NCI-H524 (cell line): ENCODE measurements at regions not wholly inside any gene's neighbourhood (a gene's known extent, or its start where the extent isn't known, plus 50 kb on each side); places are given as distances from the start of the nearest gene placed in this dataset.
"Not testable (repeated sequence)": the region's sequence is repeated elsewhere in the genome, so short reads cannot be mapped to it uniquely, and the experiment has no call there.

ENCODE experiments used
- DNase-seq, 2 experiments: peaks; one replicate each; lab custom pipeline; 2025; lab: John Stamatoyannopoulos, UW

- DNase-seq, result no peak
Observed at GRCh38 chr22:46040471-46041465, 63.8 kb upstream of the WNT7B start.

GRCh38 chr22:46041642-46042041, 64.7 kb upstream of the WNT7B start:
- no peak for DNase-seq

- no peak for DNase-seq
Observed at GRCh38 chr22:46042786-46043185, 65.8 kb upstream of the WNT7B start.

- DNase-seq, result no peak
Observed at GRCh38 chr22:46043339-46043738, 66.4 kb upstream of the WNT7B start.

GRCh38 chr22:46043816-46044620, 67.1 kb upstream of the WNT7B start:
- no peak for DNase-seq

GRCh38 chr22:46044621-46045458, 67.9 kb upstream of the WNT7B start:
- no peak for DNase-seq

- no peak for DNase-seq
Observed at GRCh38 chr22:46045459-46046298, 68.7 kb upstream of the WNT7B start.

GRCh38 chr22:46046299-46046685, 69.3 kb upstream of the WNT7B start:
- no peak for DNase-seq

GRCh38 chr22:46047226-46047625, 70.3 kb upstream of the WNT7B start:
- DNase-seq, result no peak

- DNase-seq, result no peak
Observed at GRCh38 chr22:46047841-46048595, 71.1 kb upstream of the WNT7B start.

GRCh38 chr22:46048661-46049060, 71.7 kb upstream of the WNT7B start:
- not testable (repeated sequence) for DNase-seq

GRCh38 chr22:46049726-46050450, 72.9 kb upstream of the WNT7B start:
- no peak for DNase-seq

GRCh38 chr22:46050451-46050845, 73.5 kb upstream of the WNT7B start:
- DNase-seq, result no peak

- no peak for DNase-seq
Observed at GRCh38 chr22:46050916-46051614, 74.1 kb upstream of the WNT7B start.

GRCh38 chr22:46051646-46052045, 74.7 kb upstream of the WNT7B start:
- no peak for DNase-seq

GRCh38 chr22:46052331-46052771, 75.4 kb upstream of the WNT7B start:
- DNase-seq, result no peak

GRCh38 chr22:46052801-46053562, 76.0 kb upstream of the WNT7B start:
- DNase-seq, result peak in 1 of 2 experiments; percentile 64

GRCh38 chr22:46053563-46054090, 76.7 kb upstream of the WNT7B start:
- DNase-seq, result peak; percentile 44 to 74
